Neural progenitor cell (in vitro differentiated cells): ENCODE measurements at regions not wholly inside any gene's neighbourhood (a gene's known extent, or its start where the extent isn't known, plus 50 kb on each side); places are given as distances from the start of the nearest gene placed in this dataset.

Experiments
- DNase-seq: peaks from one replicate; pipeline ENCODE4 v3.0.0-alpha.2; 2016; ENCODE audit warnings: low spot score
- H2AFZ ChIP-seq: fragments of 200-600 bp; sonication (generic); replicated peaks from 2 replicates; pipeline ENCODE4 v1.6.1; 2016; ENCODE audit warnings: antibody characterized with exemption
- H3F3A ChIP-seq: fragments of 200-600 bp; sonication (generic); 2 replicates; pipeline ENCODE4 v1.6.1; 2016; ENCODE audit warnings: antibody characterized with exemption, low read depth
- H3K27ac ChIP-seq: fragments of 200-600 bp; sonication (generic); 2 replicates; pipeline ENCODE4 v1.5.1; 2016; ENCODE audit warnings: mild to moderate bottlenecking
- H3K27me3 ChIP-seq: fragments of 200-600 bp; sonication (generic); 2 replicates; pipeline ENCODE4 v1.6.1; 2016; ENCODE audit warnings: mild to moderate bottlenecking, moderate library complexity
- H3K36me3 ChIP-seq: fragments of 200-600 bp; sonication (generic); 2 replicates; pipeline ENCODE4 v1.5.1; 2016
- H3K4me1 ChIP-seq: fragments of 200-600 bp; sonication (generic); 2 replicates; pipeline ENCODE4 v1.6.1; 2016; ENCODE audit warnings: mixed run types
- H3K4me2 ChIP-seq: fragments of 200-600 bp; sonication (generic); 2 replicates; pipeline ENCODE4 v1.6.1; 2016
- H3K4me3 ChIP-seq: fragments of 200-600 bp; sonication (generic); 2 replicates; pipeline ENCODE4 v1.5.1; 2016
- H3K79me2 ChIP-seq: fragments of 200-600 bp; sonication (generic); 2 replicates; pipeline ENCODE4 v1.6.1; 2016; ENCODE audit warnings: low read depth
- H3K9ac ChIP-seq: fragments of 200-600 bp; sonication (generic); 2 replicates; pipeline ENCODE4 v1.6.1; 2016
- H3K9me3 ChIP-seq: fragments of 200-600 bp; sonication (generic); 2 replicates; pipeline ENCODE4 v1.5.1; 2016; ENCODE audit warnings: low read depth
- H4K20me1 ChIP-seq: fragments of 200-600 bp; sonication (generic); 2 replicates; pipeline ENCODE4 v1.6.1; 2016; ENCODE audit warnings: low read depth
- H3K27ac Mint-ChIP-seq: 3 replicates; pipeline ENCODE4 v1.8.0; 2021; ENCODE audit warnings: mixed read lengths
- H3K27me3 Mint-ChIP-seq: 2 replicates; pipeline ENCODE4 v1.8.0; 2022; ENCODE audit warnings: low read depth, mild to moderate bottlenecking, inconsistent platforms, moderate library complexity, mixed read lengths; ENCODE audit not compliant: insufficient read depth
- H3K36me3 Mint-ChIP-seq: 3 replicates; pipeline ENCODE4 v1.8.0; 2021; ENCODE audit warnings: mixed read lengths
- H3K4me1 Mint-ChIP-seq: 3 replicates; pipeline ENCODE4 v1.8.0; 2021; ENCODE audit warnings: mixed read lengths
- H3K4me3 Mint-ChIP-seq: 3 replicates; pipeline ENCODE4 v1.8.0; 2021; ENCODE audit warnings: mild to moderate bottlenecking, moderate library complexity, mixed read lengths
- H3K9me3 Mint-ChIP-seq: 3 replicates; pipeline ENCODE4 v1.8.0; 2020; ENCODE audit warnings: mixed read lengths
- CTCF ChIP-seq: fragments of 200-600 bp; sonication (generic); IDR thresholded peaks from 2 replicates; pipeline ENCODE4 v1.5.1; 2017; ENCODE audit warnings: antibody characterized with exemption, mild to moderate bottlenecking
- EZH2 ChIP-seq: fragments of 200-600 bp; sonication (generic); IDR thresholded peaks from 2 replicates; pipeline ENCODE4 v1.6.1; 2017; ENCODE audit warnings: antibody characterized with exemption, mild to moderate bottlenecking, moderate library complexity
- EZH2phosphoT487 ChIP-seq: fragments of 200-600 bp; sonication (generic); IDR thresholded peaks from 2 replicates; pipeline ENCODE4 v1.6.1; 2017; ENCODE audit warnings: antibody characterized with exemption

DNA sequence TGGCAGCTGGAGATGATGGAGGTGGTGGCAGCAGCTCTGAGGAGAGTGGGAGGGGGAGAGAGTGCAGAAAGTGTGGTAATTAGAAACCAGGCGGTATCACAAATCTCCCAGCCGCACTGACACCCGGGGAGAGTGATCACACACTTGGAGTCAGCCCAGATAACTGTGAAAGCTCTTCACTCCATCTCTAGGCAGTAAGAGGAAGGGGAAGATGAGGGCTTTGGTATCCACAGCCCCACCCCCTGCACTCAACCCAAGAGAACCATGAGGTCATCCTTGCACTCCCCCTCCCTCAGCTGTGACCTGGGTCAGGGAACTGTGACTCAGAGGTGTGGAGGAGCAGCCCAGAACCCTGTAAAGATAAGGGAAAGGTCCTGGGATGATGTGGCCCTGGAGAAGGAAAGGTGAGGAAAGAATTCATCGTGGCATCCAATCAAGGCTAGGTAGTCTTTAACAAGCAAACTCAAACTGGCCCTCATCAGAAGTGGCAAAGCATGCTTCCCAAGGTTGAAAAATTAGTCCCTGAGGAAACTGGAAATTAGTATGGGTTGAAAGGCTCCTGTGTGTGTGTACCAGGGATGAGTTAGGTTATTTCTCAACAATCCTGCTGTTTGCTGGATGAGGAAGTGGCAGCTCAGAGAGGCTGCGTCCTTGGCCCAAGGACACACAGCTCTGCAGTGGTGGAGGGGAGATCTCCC lies 111.0 kb upstream of the LHX5 start:
- Histone ChIP-seq H3K9me3 (peaks cover 12% of the 10 kb centered on the region), H3K79me2 (no peaks in the 10 kb centered on the region), H3K9ac (no peak overlapping the region), H4K20me1 (no peaks in the 10 kb centered on the region), H2AFZ (no peak overlapping the region), H3K4me3 (no peak overlapping the region), H3K27me3 (no peaks in the 10 kb centered on the region), H3K4me2 (peak overlapping the region; percentile 5), H3K4me1 (peaks cover 45% of the 10 kb centered on the region), H3F3A (peaks cover 50% of the 10 kb centered on the region), H3K36me3 (peaks cover 4% of the 10 kb centered on the region), H3K27ac (no peak overlapping the region)
- TF ChIP-seq EZH2 = no peak
- TF ChIP-seq EZH2phosphoT487 = no peak
- no peak for TF ChIP-seq CTCF
- Mint-ChIP-seq H3K27ac (no peak overlapping the region), H3K9me3 (peaks cover 13% of the 10 kb centered on the region), H3K4me3 (no peak overlapping the region), H3K36me3 (no peaks in the 10 kb centered on the region), H3K27me3 (peaks cover 12% of the 10 kb centered on the region), H3K4me1 (peaks cover 15% of the 10 kb centered on the region)
- DNase-seq = no peak

GRCh38 chr12:113581342-113581741 lies 109.7 kb upstream of the LHX5 start:
- H2AFZ ChIP-seq = no peak overlapping the region
- no peaks in the 10 kb centered on the region for H3K79me2 ChIP-seq
- Mint-ChIP-seq H3K4me3 (no peak overlapping the region), H3K27ac (no peak overlapping the region), H3K9me3 (peaks cover 13% of the 10 kb centered on the region), H3K4me1 (peaks cover 7% of the 10 kb centered on the region), H3K27me3 (peaks cover 6% of the 10 kb centered on the region), H3K36me3 (no peaks in the 10 kb centered on the region)
- no peak for DNase-seq
- H3K4me2 ChIP-seq = no peak overlapping the region
- H3K36me3 ChIP-seq = peaks cover 4% of the 10 kb centered on the region
- H4K20me1 ChIP-seq = no peaks in the 10 kb centered on the region
- H3K9me3 ChIP-seq = peaks cover 12% of the 10 kb centered on the region
- H3K4me1 ChIP-seq = peaks cover 33% of the 10 kb centered on the region
- H3K27ac ChIP-seq = no peak overlapping the region
- no peak overlapping the region for H3K9ac ChIP-seq
- TF ChIP-seq CTCF (no peak), EZH2 (no peak), EZH2phosphoT487 (no peak)
- H3F3A ChIP-seq = peaks cover 40% of the 10 kb centered on the region
- no peak overlapping the region for H3K4me3 ChIP-seq
- H3K27me3 ChIP-seq = no peaks in the 10 kb centered on the region

DNA sequence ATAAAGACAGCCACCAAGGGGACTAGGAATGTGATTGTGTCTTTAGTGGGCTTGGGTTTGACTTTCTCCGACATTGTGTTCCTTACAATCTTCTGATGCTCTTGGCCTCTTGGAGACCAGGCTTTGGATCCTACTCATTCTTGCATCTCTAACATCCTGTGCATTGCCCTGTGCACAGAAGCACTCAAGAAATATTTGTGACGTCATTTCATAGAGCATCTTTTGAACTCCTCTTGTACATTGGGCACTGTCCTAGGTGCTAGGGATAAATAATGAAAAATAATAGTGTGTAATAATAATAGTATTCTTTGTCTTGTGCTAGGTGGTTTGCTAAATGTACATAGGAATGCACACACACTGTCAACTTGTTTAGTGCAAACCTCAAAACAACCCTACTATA lies 108.8 kb upstream of the LHX5 start:
- H3K9me3 ChIP-seq = peaks cover 12% of the 10 kb centered on the region
- H4K20me1 ChIP-seq = no peaks in the 10 kb centered on the region
- H3K4me1 ChIP-seq = peaks cover 25% of the 10 kb centered on the region
- H3K27me3 ChIP-seq = no peaks in the 10 kb centered on the region
- Mint-ChIP-seq H3K27me3 (peaks cover 4% of the 10 kb centered on the region), H3K4me3 (no peak overlapping the region), H3K4me1 (peaks cover 10% of the 10 kb centered on the region), H3K36me3 (no peaks in the 10 kb centered on the region), H3K9me3 (peaks cover 13% of the 10 kb centered on the region), H3K27ac (no peak overlapping the region)
- H3K79me2 ChIP-seq = no peaks in the 10 kb centered on the region
- H3K27ac ChIP-seq = no peak overlapping the region
- H3K36me3 ChIP-seq = peaks cover 4% of the 10 kb centered on the region
- no peak overlapping the region for H2AFZ ChIP-seq
- peaks cover 31% of the 10 kb centered on the region for H3F3A ChIP-seq
- no peak overlapping the region for H3K4me3 ChIP-seq
- no peak overlapping the region for H3K9ac ChIP-seq
- no peak overlapping the region for H3K4me2 ChIP-seq
- no peak for TF ChIP-seq CTCF
- TF ChIP-seq EZH2 = no peak
- no peak for TF ChIP-seq EZH2phosphoT487
- DNase-seq = no peak
